ENCODE measurements at regions not wholly inside any gene's neighbourhood (a gene's known extent, or its start where the extent isn't known, plus 50 kb on each side); places are given as distances from the start of the nearest gene placed in this dataset.
"Not testable (repeated sequence)": the region's sequence is repeated elsewhere in the genome, so short reads cannot be mapped to it uniquely, and the experiment has no call there.

DNA sequence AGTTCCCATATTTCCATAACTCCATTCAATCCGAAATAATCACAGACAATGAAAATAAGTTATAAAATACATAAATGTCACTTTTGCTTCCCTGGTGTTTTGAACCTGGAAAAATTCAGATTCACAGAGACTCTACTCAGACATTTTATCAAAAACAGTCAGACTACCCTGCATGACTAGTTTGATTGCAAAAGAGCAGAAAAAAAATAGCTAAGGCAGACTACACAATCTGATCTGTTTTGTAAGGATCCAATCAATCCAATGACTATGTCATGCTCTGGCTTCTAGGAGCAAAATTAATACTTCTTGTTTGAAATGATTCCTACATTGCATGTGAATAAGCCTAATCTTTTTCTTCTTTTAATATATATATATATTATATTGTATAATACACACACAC is 1262.6 kb downstream of the EFNA5 start:
- no peak for DNase-seq

DNA sequence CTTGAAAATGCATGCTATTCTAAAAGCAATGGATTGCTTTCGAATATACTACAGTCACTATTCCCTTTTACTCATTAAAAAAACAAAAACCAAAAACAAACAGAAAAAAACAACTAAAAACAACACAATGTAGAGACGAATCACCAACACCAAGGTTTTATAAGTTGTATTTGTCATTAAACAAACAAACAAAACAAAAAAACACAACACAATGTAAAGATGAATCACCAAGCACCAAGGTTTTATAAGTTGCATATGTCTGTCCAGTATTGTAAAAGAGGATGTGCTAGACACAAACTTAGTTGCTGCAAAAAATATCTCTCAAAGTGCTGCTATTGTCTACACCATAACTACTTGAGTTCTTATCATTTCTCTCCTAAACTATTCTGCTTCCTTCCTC is 1269.2 kb downstream of the EFNA5 start:
- no peak for DNase-seq

DNA sequence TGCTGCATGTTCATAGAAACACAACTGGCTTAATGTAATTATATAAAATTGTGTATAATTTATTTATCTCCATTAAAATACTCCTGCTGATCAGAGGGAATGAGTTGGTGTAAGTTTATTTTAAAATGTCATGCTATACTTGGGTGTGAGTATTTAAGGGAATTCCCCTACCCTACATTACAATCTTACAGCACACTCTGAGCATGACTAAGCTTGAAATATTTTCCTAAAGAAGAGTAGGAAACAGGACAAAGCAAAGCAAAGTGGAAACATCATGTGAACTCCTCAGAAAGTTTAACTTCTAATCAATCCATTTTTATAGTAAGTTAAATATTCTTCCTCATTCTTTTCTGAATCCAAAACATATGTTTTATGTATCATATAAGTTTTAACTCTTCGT is 1271.3 kb downstream of the EFNA5 start:
- DNase-seq: no peak

DNA sequence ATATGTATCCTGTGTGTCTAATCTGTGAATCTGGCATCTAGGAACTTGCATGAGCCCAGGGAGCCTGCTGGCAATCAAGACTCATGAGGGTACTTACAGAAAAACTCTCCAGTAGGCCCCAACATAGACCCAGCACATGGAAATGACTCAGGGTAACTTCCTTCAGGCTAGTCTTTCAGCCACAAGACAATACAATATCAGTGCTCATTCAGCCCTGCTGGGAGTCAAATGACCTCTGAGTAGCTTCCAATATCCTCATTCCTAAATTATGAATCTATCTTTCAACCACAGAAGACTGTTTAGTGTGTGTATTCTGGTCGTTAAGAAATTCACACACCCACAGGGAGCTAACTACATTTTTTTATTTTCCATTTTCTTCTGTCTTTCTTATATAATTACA is 1273.0 kb downstream of the EFNA5 start:
- no peak for DNase-seq

DNA sequence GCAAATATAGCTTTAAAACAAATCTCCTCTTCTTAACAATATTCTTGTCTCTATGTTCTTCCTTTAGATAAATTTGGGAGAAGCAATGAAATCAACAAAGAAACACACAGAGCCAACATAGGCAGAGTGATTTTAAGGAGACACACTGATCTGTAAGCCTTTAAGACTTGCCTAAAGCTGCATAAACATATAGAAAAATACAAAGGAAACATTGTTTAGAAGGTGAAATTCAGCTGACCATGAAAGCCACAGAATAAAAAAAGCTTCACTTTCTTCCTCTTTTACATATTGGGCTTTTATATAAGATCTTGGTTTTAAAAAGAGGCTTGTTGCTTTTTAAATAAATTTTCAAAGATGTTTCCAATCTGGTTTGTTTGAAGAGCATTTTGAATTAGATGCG is 1277.5 kb downstream of the EFNA5 start:
- DNase-seq: no peak

DNA sequence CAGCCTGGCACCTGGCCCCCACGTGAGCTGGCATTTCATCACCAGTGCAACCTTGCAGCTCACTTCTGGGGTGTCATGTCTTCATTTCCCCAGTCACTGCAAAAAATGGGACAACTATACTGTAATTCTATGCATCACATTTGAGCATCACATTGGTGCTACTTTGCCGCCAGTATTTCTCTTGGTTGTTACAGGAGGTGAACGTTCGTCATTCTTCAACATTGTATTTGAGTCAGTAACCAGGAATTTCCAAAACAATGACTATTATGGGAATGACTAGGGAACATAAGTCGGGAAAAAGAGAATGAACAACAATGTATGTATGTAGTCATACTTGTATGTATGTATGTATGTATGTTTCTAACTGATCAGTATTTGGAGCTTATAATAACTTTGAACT is 1278.0 kb downstream of the EFNA5 start:
- DNase-seq: no peak

DNA sequence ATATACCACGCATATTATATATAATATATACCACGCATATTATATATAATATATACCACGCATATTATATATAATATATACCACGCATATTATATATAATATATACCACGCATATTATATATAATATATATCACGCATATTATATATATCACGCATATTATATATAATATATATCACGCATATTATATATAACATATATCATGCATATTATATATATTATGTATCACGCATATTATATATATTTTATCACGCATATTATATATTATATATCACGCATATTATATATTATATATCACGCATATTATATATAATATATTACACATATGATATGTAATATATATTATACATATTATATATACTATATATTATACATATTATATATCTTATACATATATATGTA is 1283.0 kb downstream of the EFNA5 start:
- not testable (repeated sequence) for DNase-seq

DNA sequence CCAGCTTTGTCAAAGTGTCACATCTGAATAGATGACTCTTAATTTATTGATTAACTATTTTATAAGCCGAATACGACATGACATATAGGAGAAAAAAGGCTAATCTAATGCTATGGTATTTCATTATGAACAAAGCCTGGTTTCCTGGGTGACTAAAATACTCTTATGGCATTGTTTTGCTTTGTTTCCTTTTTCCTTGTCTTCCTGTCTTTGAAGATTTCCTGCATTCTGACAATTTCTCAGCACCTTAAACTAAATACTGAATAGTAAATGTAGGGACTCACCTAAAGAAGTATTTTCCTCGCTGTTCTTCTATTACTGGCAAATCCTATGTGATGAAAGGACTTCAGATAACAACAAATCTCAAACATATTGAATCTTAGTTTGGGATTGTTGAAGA is 1284.5 kb downstream of the EFNA5 start:
- DNase-seq: no peak

DNA sequence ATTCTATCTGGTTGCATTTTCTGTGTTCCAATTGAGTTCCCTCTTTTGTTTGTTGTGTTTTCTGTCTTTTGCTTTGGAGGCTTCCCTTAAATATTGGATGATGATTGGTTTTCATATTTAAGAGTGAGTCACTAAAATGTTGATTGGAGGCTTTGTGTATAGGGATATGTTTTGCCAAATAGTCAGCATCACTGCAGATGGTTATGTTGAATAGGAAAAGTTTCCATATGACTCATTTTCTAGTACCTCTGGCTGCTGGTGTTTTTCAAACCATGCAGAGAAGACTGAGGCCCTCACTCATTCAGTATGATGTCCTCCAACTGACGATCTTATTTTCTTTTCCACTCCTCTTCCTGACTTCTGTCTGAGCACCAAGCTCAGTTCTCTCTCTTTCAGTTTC is 1290.0 kb downstream of the EFNA5 start:
- DNase-seq: no peak

DNA sequence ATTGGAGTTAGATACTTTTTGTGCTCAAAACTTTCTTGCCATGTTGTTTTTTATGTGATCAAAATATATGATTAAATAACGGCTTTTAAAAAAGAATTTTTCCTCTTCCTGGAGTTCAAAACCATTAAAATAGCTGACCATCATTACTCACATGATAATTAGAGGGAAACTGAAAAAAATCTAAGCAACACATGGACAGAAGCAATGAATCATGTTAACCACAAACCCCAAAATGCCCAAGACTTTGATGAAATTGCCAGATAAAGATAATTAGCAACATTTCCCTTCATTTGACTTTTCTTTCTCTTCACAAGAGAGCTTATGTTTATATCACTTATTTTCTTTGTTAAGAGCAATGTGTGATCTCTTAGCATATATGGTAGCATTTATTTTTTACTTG is 1294.2 kb downstream of the EFNA5 start:
- no peak for DNase-seq

DNA sequence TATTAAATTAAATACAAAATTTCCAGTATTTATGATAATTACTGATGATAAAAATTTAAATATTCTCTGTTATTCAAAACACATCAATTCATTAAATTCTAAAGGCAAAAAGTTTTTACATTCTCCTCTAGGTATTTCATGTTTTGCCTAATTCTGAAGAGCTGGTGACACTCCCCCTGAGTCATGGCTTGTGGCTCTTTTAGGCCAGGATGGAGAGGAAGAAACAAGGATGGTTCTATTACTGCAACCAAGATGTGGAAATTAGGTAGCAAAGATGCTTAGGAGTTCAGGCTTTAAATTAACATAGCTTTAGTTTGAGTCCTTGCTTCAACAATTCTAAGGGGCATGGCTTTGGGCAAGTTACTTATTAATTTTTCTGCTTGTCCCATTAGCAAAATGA is 1295.8 kb downstream of the EFNA5 start:
- DNase-seq: no peak

DNA sequence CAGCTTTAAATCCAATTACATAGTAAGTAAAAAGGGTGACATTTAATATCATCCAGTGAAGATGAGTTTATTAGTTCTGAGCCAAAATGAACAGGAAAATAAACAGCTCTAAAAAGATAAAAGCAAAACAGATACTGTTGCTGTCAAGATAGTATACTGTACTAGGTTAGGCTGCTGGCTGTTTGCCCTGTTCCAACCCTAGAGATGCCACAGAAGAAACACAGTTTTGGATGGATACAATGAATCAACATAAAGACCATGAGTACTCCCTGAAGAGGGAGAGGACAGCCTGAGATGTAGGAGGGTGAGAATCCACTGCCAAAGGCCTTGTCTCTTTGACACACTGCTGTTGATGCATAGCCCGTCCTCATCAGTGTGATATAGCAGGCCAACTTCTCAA is 1302.7 kb downstream of the EFNA5 start:
- DNase-seq: no peak

DNA sequence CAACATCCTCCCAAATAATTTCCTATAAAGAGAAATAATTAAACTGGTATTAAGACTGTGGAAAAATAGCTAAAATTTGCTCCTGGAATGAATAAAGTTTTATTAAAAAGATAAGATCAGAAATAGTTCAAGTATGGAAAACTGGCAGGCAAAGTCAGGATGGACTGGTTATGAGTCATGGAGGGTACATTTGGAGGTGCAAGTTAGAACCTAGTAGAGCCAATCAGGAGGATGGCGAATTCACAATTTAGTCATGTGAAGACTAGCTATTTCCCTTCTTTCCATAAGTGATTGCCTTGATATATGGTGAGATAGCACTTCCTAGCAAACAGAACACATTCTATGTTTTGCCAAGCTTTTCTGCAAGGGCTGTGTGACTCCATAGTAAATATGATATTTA is 1303.5 kb downstream of the EFNA5 start:
- no peak for DNase-seq

DNA sequence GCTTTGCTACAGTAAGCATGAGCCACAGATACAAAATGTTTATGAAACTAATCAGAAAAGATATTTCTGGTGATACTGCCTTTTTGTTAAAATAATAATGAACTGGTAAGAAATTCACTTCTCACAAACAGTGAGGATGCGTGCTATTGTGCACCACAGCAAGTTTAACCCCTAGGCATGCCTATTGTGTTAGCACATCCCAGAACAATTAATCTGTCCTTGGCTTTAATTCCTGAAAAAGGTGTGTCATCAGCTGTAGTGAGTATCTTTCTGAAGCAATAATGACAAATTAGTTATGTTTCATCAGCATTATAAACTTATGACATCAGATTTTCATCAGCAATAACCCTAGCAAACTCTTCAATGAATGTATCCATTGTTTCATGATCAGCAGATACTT is 1307.2 kb downstream of the EFNA5 start:
- DNase-seq: no peak

DNA sequence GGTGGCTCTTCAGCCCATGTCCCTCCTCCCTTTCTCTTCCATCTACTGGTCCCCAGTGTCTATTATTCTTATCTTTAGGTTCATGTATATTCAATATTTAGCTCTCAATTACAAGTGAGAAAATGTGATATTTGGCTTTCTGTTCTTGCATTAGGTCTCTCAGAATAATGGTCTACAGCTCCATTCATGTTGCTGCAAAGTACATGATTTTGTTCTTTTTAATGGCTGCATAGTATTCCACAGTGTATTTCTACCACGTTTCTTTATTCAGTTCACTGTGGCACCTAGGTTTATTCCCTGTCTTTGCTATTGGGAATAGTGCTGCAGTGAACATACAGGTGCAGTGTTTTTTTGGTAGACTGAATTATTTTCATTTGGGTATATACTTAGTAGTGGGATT is 1308.8 kb downstream of the EFNA5 start:
- no peak for DNase-seq

DNA sequence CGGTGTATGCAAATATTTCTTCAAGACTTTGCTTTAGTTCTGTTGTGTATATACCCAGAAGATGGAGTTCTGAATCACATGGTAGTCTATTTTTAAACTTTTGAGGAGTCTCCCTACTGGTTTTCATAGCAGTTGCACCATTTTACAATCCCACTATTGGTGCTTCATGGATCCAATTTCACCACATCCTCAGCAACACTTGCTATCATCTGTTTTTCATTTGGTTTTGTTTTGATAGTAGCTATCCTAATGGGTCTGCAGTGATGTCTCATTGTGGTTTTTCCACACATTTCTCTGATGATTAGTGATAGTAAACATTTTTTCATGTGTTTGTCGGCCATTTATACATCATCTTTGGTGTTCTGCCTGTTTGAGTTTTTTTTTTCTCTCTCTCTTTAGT is 1339.3 kb downstream of the EFNA5 start:
- DNase-seq: no peak

DNA sequence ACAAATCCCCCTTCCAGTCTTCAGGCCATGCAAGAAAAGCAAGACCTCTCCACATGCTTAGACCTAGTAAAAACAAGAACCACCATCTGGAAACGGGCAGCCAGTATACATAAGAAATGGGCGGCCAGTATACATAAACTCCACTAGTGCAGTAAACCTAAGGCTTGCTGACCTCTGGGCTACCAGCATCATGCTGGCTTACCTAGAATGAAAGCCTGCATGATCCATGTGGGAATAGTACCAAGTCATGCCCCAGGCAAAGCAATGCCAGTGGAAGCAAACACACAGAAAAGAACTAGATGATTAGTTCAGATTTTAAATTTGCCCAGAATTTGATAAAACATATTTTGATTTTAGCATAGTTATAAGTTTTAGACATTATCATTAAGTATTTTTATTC is 1346.4 kb downstream of the EFNA5 start:
- DNase-seq: no peak

DNA sequence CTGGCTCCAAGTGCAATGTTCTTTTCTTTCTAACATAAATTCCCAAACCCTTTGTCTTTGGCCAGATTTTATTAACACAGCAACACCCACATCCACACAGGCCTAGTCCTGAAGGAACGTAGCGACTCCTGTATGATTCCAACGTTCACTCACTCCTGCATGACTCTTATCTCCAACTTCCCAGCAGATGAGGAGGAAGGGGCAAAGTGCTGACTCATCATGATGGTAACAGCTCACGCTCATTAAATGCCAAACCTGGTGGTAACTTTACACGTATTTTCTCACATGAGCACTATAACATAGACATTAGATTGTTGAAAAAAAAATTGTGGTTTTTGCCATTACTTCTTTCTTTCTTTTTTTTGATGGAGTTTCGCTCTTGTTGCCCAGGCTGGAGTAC is 1349.5 kb downstream of the EFNA5 start:
- DNase-seq: no peak

DNA sequence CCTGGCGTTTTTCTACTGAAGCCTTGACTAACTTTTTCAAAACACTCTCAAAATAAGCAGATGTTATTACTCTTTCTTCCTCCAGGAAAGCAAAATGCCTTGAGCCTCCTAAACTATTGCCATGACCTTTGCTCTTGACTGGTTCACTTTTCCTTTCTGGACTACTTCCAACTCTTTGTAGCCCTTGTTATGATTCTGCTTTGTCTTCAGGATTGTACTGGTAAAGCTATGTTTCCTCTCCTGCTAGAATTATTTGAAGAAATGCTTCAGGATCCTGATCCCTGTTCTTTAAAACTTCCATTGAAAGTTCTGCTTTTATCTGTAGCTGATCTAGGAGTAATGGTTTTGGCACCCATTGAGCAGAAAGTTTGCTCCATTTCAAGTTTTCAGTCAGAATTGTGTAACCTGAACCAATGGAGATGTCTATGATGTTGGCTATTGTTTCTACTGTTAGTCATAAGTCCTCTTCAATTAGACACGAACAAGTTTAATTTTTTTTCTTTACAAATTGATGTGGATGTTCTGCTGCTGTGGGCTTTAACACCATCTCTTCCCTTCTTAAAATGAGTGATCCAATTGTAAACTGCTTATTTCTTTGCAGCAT is 1356.4 kb downstream of the EFNA5 start:
- DNase-seq: no peak

DNA sequence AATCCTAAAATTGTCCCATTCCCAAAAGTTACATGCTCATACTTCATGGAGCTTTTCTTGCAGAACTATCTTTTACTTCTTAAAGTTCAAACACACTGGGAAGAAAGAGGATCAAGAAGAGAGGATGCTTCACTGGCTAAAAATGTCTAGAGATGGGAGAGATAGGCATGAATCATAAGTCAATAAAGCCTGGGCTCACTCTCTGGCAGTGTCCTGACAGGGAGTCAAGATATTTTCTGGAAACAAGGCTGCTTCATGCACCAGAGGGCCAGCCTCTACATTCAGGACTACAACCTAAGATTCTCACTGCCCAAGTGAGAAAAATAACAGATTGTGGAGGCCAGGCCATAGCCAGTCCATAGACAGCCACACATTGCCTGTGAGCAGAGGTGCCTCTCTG is 1358.4 kb downstream of the EFNA5 start:
- no peak for DNase-seq

DNA sequence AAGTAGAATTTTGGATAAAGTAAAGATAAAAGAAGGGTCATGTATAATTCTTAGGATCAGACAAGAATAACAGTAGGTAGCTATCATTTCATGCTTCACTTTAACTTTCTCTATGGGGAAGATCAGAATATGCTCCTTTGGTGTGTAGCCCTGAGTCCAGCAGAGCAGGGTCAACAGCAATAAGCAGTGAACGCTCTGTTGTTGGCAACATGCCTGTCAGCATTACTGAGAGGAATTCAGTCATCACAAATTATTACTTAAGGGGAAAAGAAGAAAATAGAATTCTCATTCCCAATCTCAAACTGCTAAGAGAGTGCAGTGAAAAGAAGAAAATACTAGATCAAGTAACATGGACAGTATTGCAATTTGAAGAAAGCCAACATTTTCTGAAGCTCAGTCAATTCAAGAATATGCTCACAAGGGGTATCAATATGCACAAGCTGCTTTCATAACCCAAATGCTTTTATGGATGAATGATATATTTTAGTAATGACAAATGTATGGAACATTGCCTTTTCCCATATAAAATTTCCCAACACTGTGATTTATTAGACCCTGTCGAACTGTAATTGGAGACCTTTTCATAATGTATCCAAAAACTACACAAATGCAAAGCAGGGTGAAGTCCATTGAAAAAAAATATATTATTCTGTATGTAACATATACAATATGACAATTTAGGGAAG is 1359.4 kb downstream of the EFNA5 start:
- DNase-seq: no peak

DNA sequence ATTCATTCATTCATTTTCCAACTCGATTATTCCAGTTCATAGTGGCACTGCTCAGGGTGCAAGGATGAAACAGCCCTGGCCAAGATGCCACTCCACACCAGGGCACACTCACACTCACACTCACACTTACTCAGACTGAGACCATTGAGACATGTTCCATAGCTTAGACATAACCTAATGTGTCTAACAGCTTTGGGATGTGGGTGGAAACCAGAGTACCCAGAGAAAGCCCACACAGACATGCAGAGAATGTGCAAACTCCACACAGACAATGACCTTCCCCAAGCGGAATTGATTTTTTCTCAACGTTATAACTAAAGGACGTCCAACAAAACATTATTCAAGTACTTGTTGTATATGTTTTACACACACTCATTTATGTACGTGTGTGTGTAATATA is 1363.5 kb downstream of the EFNA5 start:
- no peak for DNase-seq

DNA sequence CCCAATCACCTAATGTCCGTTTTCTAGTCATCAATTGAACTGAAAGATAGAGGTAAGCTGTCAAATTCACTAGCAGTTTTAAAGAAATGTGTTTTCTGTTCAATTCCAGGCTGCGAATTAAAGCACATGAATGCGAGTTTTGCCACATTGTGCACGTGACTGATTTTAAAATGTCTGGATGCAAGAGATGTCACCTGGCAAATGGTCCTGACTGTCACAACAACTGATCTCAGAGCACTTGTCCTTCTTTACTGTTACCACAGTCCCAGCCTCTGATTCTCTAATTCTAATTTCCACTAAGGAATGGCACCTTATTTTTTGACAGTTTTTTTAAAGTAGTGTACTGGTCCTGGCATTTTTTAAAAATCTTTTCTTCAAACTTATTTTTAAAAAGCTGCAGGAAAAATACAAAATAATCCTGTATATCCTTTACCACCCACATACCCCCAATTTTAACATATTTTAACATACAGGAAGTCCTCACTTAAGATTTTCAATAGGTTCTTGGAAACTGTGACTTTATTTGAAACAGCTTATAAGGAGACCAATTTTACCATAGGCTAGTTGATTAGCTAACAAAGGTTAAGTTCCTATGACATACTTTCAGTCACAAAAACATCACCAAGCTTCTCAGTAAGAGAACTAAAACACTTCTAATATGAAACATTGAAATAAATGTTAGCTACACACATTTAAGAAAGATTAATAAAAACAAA is 1364.3 kb downstream of the EFNA5 start:
- no peak for DNase-seq

DNA sequence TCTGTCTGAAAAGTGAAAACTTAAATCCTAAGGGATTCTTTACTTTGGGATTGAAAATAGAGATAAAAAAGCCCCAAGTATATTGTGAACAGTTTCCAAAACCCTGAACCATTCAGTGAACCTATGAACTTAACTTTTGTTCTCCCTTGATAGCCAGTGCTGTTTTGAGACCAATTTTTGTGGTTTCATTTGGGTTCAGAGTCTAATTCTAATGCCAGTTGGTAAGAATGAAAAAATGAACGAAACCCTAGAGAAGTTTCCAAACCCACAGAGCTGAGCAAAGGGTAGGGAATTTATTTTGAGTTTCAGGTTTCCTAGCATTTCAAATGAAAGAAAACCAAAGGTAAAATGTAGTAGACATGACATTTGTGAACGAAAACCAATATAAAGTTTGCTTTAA is 1366.8 kb downstream of the EFNA5 start:
- DNase-seq: no peak

DNA sequence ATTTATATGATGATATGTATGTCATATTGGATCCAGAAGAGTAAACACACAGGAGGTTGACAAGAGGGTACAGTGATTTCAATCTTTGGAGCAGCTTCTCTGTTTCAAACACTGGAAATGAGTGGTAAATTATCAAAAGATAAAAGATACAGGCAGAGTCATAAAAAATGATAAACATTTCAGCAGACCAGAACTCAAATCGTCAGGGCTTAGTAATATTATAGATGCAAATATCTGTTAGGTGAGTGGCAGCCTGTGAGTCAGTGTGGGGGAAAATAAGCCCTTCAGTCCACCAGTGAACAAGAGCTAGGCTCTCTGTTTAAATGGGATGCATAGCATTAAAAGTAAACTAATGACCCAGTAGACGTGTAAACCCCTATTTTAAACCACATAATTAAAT is 1378.1 kb downstream of the EFNA5 start:
- no peak for DNase-seq
